Activated CD4-positive, alpha-beta T cell treated with anti-CD3 and anti-CD28 coated beads, Interleukin-2, amount 50 U/mL, for 16 hours (primary cell): ENCODE measurements at regions not wholly inside any gene's neighbourhood (a gene's known extent, or its start where the extent isn't known, plus 50 kb on each side); places are given as distances from the start of the nearest gene placed in this dataset.
"Not testable (repeated sequence)": the region's sequence is repeated elsewhere in the genome, so short reads cannot be mapped to it uniquely, and the experiment has no call there.

ENCODE experiments used
- DNase-seq: peaks from one replicate; pipeline ENCODE4 v3.0.0-alpha.2; 2020

GRCh38 chr11:81707881-81708280, 1025.8 kb downstream of the FAM181B start:
- DNase-seq, result no peak

GRCh38 chr11:81705283-81705682, 1028.4 kb downstream of the FAM181B start:
- DNase-seq, result no peak

GRCh38 chr11:81700076-81700475, 1033.6 kb downstream of the FAM181B start:
- no peak for DNase-seq

GRCh38 chr11:81687057-81687456, 1046.6 kb downstream of the FAM181B start:
- DNase-seq, result no peak

- DNase-seq, result peak; percentile 71
These were observed 1059.5 kb downstream of the FAM181B start for GRCh38 chr11:81674211-81674610.

- DNase-seq, result no peak
These were observed 1060.7 kb downstream of the FAM181B start for GRCh38 chr11:81673001-81673400.

GRCh38 chr11:81669935-81670543, 1063.6 kb downstream of the FAM181B start:
- no peak for DNase-seq

GRCh38 chr11:81658722-81659121, 1074.9 kb downstream of the FAM181B start:
- peak; percentile 47 for DNase-seq

- DNase-seq, result no peak
These were observed 1078.3 kb downstream of the FAM181B start for GRCh38 chr11:81655351-81655750.

- DNase-seq, result no peak
These were observed 1086.3 kb downstream of the FAM181B start for GRCh38 chr11:81647374-81647773.

GRCh38 chr11:81644239-81644840, 1089.3 kb downstream of the FAM181B start:
- peak; percentile 50 for DNase-seq

- DNase-seq, result no peak
These were observed 1099.2 kb downstream of the FAM181B start for GRCh38 chr11:81634483-81634882.

GRCh38 chr11:81602508-81602907, 1131.2 kb downstream of the FAM181B start:
- DNase-seq, result no peak

GRCh38 chr11:81596704-81597103, 1137.0 kb downstream of the FAM181B start:
- no peak for DNase-seq

- DNase-seq, result no peak
These were observed 1148.2 kb downstream of the FAM181B start for GRCh38 chr11:81585390-81585933.

- DNase-seq, result no peak
These were observed 1154.3 kb downstream of the FAM181B start for GRCh38 chr11:81579339-81579738.

GRCh38 chr11:81578571-81578970, 1155.1 kb downstream of the FAM181B start:
- DNase-seq, result no peak

GRCh38 chr11:81574301-81574700, 1159.4 kb downstream of the FAM181B start:
- DNase-seq, result no peak

- no peak for DNase-seq
These were observed 1160.3 kb downstream of the FAM181B start for GRCh38 chr11:81573367-81573766.

GRCh38 chr11:81570669-81571068, 1163.0 kb downstream of the FAM181B start:
- DNase-seq, result no peak

- no peak for DNase-seq
These were observed 1163.7 kb downstream of the FAM181B start for GRCh38 chr11:81569999-81570398.

GRCh38 chr11:81568918-81569317, 1164.7 kb downstream of the FAM181B start:
- DNase-seq, result no peak

GRCh38 chr11:81548123-81548522, 1185.5 kb downstream of the FAM181B start:
- DNase-seq, result no peak

GRCh38 chr11:81539806-81540205, 1193.9 kb downstream of the FAM181B start:
- DNase-seq, result not testable (repeated sequence)

GRCh38 chr11:81515566-81515965, 1218.1 kb downstream of the FAM181B start:
- no peak for DNase-seq
